ENCODE measurements at regions not wholly inside any gene's neighbourhood (a gene's known extent, or its start where the extent isn't known, plus 50 kb on each side); places are given as distances from the start of the nearest gene placed in this dataset.
"Not testable (repeated sequence)": the region's sequence is repeated elsewhere in the genome, so short reads cannot be mapped to it uniquely, and the experiment has no call there.

DNA sequence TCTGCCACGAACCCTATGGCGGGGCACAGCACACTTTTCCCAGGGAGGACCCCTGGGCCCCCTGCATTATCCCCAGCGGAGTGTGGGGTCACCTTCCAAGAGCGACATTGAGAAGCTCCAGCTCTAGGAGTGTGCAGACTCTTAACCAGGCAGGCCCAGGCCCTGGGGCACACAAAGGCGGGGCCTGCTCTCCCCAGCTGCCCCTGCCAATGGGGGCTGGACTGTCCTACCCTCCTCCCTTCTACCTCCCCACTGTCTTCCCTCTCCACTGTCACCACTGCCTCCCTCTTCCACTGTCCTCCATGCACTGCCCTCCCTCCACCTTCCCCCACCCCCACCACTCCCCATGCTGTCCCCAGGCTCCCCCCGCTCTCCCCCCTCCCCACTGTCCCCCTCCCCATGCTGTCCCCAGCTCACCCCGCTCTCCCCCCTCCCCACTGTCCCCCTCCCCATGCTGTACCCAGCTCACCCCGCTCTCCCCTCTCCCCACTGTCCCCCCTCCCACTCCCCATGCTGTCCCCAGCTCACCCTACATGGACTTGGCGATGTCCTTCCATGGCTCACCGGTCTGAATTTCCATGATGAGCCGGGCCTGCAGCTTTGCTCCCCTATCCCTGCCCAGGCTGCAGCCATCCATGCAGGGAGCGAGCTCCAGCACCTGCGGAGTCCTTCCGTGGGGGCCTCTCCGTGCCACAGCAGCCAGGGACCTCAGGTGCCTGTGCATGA, 5483.6 kb upstream of the TPTE start:
- H2AK5ac ChIP-seq (ENCODE audit: low read depth, low read length); H2BK120ac ChIP-seq (ENCODE audit: low read depth, low read length); H3K27me3 ChIP-seq (ENCODE audit: control insufficient read depth, insufficient read depth, low read length); H3K36me3 ChIP-seq (ENCODE audit: control insufficient read depth, insufficient read depth, low read length); H3K4me1 ChIP-seq (ENCODE audit: control insufficient read depth, insufficient read depth, low read length); ATAC-seq (ENCODE audit: low read depth); H3K18ac ChIP-seq (ENCODE audit: low read depth, low read length); H3K27ac ChIP-seq (ENCODE audit: insufficient read depth, low read length); dilution Hi-C loops (cut with HindIII; ENCODE audit: low sequenced_read_pairs, unreplicated experiment); H3K4ac ChIP-seq (ENCODE audit: low read depth, low read length); H4K20me1 ChIP-seq (ENCODE audit: insufficient read depth, low read length); H2BK5ac ChIP-seq (ENCODE audit: low read depth, low read length, poor library complexity, severe bottlenecking); H4K8ac ChIP-seq (ENCODE audit: low read depth in 2 of 2, low read length in 2 of 2); H3K9ac ChIP-seq (ENCODE audit: low read depth, low read length); H2AK9ac ChIP-seq (replicated peaks; ENCODE audit: low read depth, low read length, poor library complexity); H2BK15ac ChIP-seq (ENCODE audit: low read depth, low read length); H4K91ac ChIP-seq (ENCODE audit: insufficient read depth, low read depth, low read length); H2BK20ac ChIP-seq (ENCODE audit: low read depth, low read length); CTCF ChIA-PET; H3K9me1 ChIP-seq (ENCODE audit: insufficient read depth, low read length); BruUV-seq (replicated peaks); H4K5ac ChIP-seq (ENCODE audit: low read depth, low read length); H3K9me3 ChIP-seq (ENCODE audit: control insufficient read depth, insufficient read depth, low read length); H3K79me1 ChIP-seq (ENCODE audit: low read depth in 1 of 2, low read length in 2 of 2); in situ Hi-C loops (cut with MboI; ENCODE audit: low sequenced_read_pairs); DNase-seq; H2AFZ ChIP-seq (replicated peaks; ENCODE audit: low read length, poor library complexity); POLR2A ChIA-PET (ENCODE audit: unreplicated experiment); H3K23ac ChIP-seq (ENCODE audit: low read depth, low read length); H3K4me3 ChIP-seq (ENCODE audit: insufficient read depth, low read depth, low read length); H3K56ac ChIP-seq (ENCODE audit: extremely low read depth, insufficient read depth, low read length); intact Hi-C loops (cut with micrococcal nuclease); H3K14ac ChIP-seq (replicated peaks; ENCODE audit: low read depth, low read length); H3K4me2 ChIP-seq (ENCODE audit: low read depth, low read length): not testable (repeated sequence)
- WGBS, 2 experiments (ENCODE audit: extremely low coverage in 2 of 2, insufficient read length in 1 of 2): no CpG with 5 or more reads among the region's 15 CpGs

DNA sequence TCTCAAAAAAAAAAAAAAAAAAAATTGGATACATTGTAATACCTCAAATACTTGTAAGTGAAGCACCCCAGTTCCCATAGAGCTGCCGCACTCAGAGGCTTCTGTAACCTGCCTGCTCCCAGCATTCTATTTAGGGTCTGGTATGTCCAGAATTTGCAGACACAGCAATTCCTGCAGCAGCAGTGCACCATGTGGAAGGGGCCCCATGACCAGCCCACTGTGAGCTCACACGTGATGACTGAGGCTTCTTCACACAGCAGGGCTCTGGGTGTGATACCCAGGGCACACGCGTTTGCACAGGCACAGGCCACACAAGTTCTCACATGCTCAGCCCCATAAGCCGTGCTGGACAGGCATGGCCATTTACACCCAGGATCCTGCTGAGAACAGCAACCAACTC, 5481.5 kb upstream of the TPTE start:
- ATAC-seq (ENCODE audit: low read depth); H2BK20ac ChIP-seq (ENCODE audit: low read depth, low read length); intact Hi-C loops (cut with micrococcal nuclease); H2AFZ ChIP-seq (replicated peaks; ENCODE audit: low read length, poor library complexity); H3K27ac ChIP-seq (ENCODE audit: insufficient read depth, low read length); H3K27me3 ChIP-seq (ENCODE audit: control insufficient read depth, insufficient read depth, low read length); H3K9me1 ChIP-seq (ENCODE audit: insufficient read depth, low read length); dilution Hi-C loops (cut with HindIII; ENCODE audit: low sequenced_read_pairs, unreplicated experiment); H2BK120ac ChIP-seq (ENCODE audit: low read depth, low read length); H2BK5ac ChIP-seq (ENCODE audit: low read depth, low read length, poor library complexity, severe bottlenecking); H3K4me3 ChIP-seq (ENCODE audit: insufficient read depth, low read depth, low read length); BruUV-seq (replicated peaks); H4K91ac ChIP-seq (ENCODE audit: insufficient read depth, low read depth, low read length); H3K18ac ChIP-seq (ENCODE audit: low read depth, low read length); H4K8ac ChIP-seq (ENCODE audit: low read depth in 2 of 2, low read length in 2 of 2); POLR2A ChIA-PET (ENCODE audit: unreplicated experiment); H3K9ac ChIP-seq (ENCODE audit: low read depth, low read length); H2AK9ac ChIP-seq (replicated peaks; ENCODE audit: low read depth, low read length, poor library complexity); H3K4me1 ChIP-seq (ENCODE audit: control insufficient read depth, insufficient read depth, low read length); H3K4me2 ChIP-seq (ENCODE audit: low read depth, low read length); H3K9me3 ChIP-seq (ENCODE audit: control insufficient read depth, insufficient read depth, low read length); in situ Hi-C loops (cut with MboI; ENCODE audit: low sequenced_read_pairs); H2AK5ac ChIP-seq (ENCODE audit: low read depth, low read length); H3K4ac ChIP-seq (ENCODE audit: low read depth, low read length); H4K20me1 ChIP-seq (ENCODE audit: insufficient read depth, low read length); CTCF ChIA-PET; DNase-seq; H4K5ac ChIP-seq (ENCODE audit: low read depth, low read length); H3K23ac ChIP-seq (ENCODE audit: low read depth, low read length); H3K56ac ChIP-seq (ENCODE audit: extremely low read depth, insufficient read depth, low read length); H3K79me1 ChIP-seq (ENCODE audit: low read depth in 1 of 2, low read length in 2 of 2); H3K36me3 ChIP-seq (ENCODE audit: control insufficient read depth, insufficient read depth, low read length); H2BK15ac ChIP-seq (ENCODE audit: low read depth, low read length); H3K14ac ChIP-seq (replicated peaks; ENCODE audit: low read depth, low read length): not testable (repeated sequence)
- WGBS, 2 experiments (ENCODE audit: extremely low coverage in 2 of 2, insufficient read length in 1 of 2): no CpG with 5 or more reads among the region's 5 CpGs

Measured in IMR-90 (cell line).